ENCODE measurements at regions not wholly inside any gene's neighbourhood (a gene's known extent, or its start where the extent isn't known, plus 50 kb on each side); places are given as distances from the start of the nearest gene placed in this dataset.
"Not testable (repeated sequence)": the region's sequence is repeated elsewhere in the genome, so short reads cannot be mapped to it uniquely, and the experiment has no call there.

DNA sequence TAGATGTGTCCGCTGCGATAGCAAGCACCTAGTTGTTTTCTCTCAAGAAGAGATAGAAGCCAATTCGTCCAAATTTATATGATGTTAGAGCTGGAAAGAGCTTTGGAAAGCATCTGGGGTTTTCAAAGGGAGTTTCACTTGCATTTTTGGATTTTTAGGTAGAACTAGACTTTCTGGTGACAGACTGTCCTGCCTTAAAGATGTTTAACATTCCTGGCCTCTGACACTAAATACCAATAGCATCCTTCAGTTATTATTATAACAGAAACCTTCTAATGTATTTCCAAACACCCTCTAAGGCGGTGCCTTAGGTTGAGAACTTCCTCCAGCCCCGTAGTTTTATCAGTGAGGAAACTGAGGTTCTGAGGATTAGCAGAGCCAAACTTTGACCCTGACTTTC, 305.3 kb downstream of the SATB1 start:
- peak; percentile 42 for DNase-seq

DNA sequence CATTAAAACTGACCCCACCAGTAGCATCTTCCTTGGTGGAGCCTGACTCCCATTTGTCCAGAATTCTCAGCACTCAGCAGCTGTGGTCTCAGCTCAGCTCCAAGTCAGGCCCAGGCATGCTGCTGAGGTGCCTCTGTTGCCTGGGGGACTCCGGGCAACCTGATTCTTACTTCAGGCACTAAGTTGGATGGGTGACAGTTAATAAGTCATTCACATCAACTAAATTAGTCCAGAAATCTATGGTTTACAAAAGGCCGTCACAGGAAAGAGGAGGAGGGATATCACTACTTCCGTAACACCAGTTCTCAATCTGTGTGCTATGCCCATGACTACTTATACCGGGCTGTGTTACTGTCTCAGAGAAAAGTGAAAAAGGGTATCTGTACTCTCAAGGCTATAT, 310.2 kb downstream of the SATB1 start:
- no peak for DNase-seq

DNA sequence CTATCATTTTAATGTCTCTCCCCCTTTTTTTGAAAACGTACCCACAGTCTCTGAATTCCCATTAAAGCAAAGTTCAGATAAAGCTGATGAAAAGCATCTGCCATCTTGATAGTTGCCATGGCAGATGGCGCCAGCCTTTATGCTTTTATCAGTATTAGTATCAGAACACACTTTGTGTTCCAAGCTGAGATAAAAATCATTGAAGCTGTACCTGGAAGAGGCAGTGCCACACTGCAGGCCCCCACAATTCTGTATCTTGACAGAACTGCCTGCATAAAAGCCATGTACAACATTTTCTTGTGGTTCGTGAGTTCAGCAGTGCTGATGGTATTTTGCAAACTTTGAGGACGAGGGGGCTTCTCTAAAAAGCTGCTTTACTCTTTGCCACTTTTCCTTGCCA, 311.7 kb downstream of the SATB1 start:
- no peak for DNase-seq

DNA sequence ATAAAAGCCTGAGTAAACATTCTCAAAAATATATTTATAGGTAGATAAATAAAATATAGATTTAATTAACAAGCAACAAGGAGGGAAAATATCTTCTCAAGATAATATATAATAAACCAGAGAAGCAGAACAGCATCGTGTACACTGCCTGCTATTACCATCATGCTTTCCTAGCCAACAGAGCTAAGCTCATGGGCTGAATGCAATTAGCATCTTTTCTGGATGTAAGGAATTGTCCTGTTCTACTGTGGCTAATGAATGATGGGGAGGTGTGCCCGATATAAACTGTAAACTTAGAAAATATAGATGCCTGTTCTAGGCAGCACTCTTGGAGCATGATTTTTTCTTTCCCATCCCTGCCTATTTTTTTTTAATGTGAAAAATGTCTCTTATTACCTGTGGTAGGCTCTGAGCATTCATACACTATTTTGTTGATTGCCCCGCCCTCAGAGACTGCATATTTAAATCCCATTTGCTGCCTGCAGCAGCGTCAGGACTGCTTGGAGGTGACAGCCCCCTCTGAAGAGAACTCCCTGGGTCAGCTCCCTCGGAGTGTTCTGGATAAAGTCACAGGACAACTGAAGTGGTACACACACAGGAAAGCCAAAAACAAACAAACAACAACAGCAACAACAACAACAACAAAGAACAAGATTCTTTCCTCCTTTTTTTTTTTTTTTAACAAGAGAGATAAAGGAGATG, 312.3 kb downstream of the SATB1 start:
- no peak for DNase-seq

DNA sequence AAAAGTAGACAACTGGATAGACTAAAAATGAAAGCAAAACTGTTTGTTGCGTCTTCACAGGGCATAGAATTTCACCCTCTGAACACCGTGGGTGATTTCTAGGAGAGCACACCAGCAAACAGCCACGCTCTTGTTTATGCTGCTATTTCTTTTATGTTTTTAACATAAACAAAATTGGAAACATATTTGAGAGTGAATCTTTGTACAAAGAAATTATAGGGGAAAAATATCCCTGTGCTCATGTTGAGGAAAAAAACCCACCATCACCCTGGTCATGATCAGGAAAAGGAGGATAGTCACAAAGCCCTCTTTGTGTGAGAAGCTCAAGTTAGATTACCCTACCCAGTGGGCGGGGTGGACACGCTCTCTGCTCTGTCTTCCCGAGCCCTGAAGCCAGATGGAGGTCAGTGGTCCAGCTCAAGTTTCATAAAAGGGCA, 313.3 kb downstream of the SATB1 start:
- DNase-seq: peak; percentile 56

DNA sequence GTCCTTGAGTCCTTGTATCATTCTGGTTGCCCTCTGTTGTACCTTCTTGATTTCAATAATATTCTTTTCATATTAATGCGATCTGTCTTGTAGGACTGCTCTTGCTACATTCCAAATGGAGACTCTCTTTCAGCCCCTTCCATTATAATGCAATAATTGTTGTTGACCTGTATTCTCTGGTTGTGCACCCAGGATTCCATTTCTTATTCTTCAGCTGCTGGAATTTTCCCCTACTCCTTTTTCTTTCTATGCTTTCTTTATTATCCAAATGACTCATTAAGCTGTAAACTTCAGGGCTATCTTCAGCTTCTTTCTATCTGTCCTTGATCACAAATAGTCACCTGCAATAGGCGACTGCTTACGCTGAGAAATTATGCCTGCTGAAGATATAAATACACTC, 321.5 kb downstream of the SATB1 start:
- DNase-seq: no peak

DNA sequence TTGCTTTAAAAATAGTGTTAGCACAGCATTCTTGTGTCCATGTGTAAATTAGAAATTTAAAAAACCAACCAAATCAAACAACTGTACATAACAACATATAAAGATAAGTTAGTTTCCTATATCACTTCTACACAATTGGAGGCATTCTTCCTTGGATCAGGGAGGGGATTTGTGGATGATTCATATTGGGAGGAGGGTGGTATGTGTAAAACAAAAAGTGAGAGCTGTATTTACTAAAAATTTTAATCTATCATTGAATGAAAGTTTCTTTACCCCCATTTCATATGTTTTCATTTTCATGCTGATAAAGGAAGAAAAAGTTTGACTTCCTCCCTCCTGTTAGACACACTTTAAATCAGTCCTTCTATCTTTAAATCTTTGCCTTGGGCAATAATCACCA, 325.0 kb downstream of the SATB1 start:
- DNase-seq: peak; percentile 44

DNA sequence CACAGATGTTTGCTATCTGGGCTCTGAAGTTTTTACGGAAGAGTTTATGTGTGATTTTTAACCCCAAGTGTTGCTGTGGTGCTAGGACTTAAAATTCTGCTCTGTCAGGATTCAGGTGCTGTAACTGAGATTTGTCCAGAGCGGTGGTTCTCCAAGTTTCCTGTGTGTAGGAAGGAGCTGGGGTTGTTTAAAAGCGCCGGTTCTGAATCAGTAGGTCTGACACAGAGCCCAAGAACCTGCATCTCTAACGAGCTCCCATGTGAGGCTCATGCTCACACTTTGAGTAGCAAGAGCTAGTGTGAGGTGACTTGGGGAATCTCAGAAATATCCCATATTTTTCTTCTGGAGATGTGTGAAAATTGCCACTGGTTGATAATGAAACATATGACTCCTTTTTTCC, 325.5 kb downstream of the SATB1 start:
- DNase-seq: peak; percentile 43

DNA sequence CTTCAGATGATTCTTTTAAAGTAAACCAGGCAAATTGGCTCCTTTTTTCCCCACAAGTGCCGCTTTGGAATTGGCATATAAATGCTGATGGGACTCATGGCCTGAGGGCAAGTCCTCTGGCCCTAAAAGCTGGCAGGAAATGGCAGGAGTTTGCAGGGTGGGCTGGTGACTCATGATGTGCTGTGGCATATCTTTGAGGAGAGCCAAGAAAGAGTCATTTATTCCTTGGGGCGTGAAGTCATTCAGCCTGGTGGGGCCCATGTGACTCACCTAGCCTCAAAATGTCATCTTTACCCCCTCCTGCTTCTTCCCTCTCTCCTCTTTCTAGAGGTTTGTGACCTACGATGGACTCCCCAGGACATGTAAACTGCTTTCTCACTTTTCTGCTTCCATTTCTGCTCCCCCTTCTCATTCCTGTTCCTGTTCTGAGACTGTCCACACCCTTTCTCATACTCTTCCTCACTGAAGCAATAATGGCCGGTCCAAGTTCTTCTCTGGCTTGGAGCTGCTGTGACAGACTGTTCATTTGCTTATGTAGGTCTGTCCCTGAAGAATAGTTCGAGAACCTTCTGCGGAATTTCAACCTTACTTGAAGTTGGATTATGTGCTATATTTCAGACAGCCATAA, 326.1 kb downstream of the SATB1 start:
- DNase-seq: peak; percentile 98

DNA sequence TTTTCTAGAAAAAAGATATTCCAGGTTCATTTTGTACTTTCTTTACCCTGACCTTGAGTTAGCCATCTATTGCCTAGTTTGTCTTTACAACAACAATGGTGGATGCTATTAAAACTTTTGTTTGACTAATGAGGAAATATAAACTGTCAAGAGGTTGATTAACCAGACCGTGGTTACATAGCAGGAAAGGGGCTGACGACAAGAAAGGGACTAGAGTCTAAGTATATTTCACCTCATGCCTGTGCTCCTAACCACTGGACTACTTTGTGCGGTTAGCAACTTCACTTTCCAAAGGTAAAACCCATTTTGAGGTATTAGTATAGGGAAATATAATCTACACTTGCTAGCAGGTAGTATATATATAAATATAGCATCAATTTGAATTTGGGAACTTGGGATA, 327.1 kb downstream of the SATB1 start:
- no peak for DNase-seq

DNA sequence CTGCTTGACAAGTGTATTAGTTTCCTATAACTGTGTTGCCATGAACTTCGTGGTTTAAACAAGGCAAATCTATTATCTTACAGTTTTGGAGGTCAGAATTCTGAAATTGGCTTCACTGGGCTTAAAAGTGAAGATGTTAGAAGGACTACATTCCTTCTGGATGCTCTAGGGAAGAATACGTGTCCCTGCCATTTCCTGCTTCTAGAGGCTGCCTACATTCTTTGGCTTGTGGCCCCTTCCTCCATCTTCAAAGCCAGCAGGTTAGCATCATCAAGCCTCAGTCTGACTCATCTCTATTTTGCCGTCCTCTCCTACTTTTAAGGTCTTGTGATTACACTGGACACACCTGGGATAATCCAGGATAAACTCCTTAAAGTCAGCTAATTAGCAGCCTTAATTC, 327.7 kb downstream of the SATB1 start:
- no peak for DNase-seq

DNA sequence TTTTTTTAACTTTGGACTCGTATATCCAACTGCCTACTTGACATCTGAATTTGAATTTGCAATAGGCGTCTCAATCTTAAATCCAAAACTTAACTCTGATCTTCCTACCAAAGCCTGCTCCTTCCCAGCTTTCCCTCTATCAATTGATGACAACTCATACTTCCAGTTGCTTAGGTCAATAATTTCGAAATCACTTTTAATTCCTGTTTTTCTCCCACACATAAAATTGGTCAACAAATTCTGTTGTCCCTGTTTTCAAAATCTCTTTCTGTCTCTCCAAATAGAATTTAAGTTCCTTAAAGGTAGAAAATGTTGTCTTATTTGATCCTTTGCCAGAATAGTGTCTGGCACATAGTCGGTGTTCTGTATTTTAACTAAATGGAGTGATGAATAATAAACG, 332.4 kb downstream of the SATB1 start:
- no peak for DNase-seq

DNA sequence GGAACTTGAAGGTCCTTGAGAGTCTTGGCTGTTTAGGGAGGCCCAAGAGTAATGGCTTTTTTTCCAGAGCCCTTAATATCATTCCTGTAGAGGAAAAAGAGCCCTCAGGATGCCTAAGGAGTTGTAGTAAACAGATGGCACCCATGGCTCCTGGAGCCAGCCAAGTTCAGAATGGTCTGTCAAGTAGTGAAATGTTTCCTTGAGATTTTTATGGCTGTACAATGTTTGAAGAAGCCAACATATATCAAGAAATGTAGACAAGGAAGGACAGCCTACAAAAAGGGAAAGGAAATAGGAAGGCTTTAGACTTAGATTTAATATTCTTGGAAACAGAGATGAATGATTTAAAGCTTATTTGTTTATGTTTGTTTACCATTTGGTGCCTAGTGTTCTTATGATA, 334.8 kb downstream of the SATB1 start:
- DNase-seq: no peak

DNA sequence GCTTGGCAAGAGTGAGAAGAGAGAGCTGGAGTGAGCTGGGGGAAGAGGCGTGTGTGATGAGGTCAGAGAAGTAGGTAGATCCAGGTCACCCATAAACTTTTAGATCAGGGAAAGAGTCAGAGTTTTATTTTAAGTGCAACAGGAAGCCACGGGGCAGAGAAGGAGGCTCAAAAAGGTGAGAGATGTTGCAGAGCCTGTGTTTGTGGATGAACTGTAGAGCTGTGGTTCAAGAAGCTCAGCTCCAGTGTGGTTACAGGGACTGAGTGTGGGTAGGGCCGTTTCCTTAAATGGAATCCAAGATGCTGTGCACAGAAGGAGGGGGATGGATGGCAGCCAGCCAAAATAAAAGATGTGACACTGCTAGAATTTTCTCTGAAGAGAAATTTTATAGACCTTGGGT, 337.2 kb downstream of the SATB1 start:
- DNase-seq: no peak

DNA sequence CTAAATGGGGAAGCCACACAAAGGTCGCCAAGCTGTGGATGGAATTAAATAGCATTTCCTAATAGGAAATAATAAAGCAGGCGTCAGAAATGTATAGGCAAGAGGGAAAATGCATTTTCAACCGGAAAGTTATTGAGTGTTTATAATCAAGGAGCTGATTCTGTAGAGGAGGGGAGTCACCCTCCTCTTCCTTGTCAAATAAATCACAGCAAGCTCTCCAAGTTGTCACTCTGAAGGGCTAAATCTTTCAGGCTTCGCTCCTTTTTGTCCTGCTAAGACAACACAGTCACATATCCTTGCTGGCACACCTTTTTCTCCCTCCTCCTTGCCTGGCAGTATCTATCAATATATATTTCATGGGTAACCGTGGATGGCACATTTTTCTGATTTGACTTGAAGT, 338.4 kb downstream of the SATB1 start:
- no peak for DNase-seq

DNA sequence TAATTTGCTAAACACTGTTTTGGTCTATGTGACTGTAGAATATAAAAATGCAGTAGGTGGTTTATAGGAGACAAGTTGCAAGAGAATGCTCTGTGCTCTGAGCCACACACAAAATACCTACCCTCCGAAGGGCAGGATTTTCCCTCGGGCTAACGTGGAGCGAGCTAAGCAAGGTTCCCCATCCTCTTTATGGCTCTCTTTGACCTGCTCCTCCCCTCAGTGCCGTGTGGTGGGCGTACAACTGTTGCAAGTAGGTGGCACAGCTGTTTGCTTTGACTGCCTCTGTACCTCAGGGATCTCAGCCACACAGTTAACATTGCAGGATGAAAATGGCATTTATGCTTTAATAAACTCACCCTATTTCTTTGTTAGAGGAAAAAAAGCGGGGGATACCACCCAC, 339.1 kb downstream of the SATB1 start:
- no peak for DNase-seq

DNA sequence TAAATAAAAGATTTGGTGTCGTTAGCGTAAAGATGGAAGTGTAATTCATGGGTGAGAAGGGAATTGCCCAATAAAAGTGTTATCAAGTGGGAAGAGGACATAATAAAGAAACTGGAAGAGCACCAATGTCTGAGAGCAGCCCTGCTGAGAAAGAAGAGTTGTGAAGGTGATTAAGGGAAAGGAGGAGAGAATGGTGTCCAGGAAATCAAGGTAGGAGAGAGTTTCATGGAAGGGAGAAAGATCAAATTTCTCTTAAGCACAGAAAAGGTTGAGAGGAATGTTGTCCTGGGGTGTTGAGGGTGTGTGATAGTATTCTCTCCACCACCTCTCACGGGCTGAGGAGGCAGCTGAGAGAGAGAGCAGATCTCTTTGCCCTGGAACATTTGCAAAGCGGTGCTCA, 339.7 kb downstream of the SATB1 start:
- no peak for DNase-seq

DNA sequence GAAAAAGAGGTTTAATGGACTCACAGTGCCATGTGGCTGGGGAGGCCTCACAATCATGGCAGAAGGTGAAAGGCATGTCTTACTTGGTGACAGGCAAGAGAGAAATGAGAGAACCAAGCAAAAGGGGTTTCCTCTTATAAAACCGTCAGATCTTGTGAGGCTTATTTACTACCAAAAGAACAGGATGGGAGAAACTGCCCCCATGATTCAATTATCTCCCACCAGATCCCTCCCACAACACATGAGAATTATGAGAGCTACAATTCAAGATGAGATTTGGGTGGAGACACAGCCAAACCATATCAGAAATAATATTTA, 340.8 kb upstream of the TBC1D5 start:
- not testable (repeated sequence) for DNase-seq

DNA sequence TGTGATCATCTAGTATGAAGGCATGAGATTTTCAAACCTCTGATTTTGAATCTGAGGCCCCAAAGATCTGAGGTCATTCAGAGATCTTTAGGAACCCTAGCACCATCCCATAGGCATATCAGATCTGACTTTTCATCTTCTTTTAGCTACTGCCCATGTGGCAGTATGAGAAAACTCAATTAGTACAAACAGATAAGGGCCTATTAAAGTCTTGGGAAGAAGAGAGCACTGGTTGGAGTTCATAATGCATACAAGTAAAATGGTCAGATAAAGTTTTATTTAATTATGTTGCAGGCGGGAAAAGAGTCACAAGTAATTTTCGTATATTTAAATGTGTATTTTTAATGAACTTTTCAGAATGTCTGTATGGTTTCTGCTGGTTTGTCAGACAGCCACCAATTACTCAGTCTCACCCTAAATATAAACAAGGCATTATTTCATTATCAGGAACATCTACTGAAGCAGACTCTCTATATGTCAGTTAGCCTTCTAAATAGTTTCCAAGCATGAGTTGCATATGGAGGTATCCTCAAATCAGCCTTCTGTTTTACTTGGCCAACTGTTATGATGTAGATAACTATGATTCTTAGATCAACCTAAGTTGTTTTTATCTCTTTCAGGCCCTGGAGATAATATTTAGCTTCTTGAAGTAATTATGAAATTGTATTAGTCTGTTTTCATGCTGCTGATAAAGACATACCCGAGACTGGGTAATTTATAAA, 340.3 kb upstream of the TBC1D5 start:
- DNase-seq: no peak

DNA sequence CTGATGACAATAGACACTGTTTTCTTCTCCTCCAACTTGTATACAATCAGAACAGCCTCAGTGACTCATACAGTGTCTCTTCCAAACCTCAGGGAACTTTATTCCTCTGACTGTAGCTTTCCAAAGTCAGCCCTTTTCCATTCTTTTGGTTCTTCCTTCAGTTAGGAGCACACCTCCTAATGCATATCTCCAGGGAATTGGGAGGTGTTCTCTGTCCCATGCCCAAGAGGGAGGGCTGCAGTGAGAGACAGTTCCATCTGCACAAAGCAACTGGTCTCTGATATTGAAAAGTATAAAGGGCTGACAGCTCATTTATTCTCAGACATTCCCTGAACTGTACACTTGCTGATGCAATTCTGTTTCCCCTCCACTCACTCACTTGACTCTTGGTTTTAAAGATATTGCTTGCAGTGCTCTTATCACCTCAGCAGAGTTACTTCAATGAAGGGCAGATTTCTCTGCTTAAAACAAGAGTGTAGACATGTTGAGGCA, 337.8 kb upstream of the TBC1D5 start:
- DNase-seq: peak; percentile 32

DNA sequence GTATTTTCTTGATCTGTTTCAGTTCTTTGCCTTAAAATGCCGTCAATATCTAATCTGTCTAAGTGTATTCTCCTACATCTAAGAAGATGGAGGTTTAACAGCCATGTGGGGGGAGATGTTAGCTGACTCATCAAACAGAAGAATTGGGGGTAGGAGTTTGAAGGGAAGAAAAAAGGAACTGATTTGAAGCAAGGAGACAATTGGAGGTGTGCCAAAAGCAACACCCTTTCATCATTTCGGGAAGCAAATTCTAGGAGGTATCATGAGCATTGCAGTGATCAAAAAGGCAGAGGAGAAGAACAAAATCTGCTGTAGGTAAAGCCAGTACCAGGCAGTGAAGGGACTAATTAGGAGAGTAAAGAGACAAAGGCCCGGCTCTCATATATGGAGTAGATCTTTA, 337.3 kb upstream of the TBC1D5 start:
- peak; percentile 34 for DNase-seq

DNA sequence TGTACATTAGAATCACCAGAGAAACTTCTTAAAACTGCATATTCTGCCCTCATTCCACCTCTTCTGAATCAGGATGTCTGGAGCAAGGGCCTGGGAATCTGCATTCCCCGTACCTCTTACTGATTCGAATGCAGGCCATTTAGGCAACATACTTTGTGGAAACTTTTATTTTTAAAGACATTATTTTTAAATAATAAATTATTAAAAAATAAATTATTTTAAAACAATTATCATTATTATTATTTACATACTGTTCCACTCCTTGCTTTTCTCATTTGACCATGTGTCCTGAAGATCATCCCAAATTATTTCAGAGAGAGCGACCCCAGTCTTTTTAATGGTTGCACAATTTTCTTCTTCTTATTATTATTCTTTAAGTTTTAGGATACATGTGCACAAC, 336.6 kb upstream of the TBC1D5 start:
- no peak for DNase-seq

DNA sequence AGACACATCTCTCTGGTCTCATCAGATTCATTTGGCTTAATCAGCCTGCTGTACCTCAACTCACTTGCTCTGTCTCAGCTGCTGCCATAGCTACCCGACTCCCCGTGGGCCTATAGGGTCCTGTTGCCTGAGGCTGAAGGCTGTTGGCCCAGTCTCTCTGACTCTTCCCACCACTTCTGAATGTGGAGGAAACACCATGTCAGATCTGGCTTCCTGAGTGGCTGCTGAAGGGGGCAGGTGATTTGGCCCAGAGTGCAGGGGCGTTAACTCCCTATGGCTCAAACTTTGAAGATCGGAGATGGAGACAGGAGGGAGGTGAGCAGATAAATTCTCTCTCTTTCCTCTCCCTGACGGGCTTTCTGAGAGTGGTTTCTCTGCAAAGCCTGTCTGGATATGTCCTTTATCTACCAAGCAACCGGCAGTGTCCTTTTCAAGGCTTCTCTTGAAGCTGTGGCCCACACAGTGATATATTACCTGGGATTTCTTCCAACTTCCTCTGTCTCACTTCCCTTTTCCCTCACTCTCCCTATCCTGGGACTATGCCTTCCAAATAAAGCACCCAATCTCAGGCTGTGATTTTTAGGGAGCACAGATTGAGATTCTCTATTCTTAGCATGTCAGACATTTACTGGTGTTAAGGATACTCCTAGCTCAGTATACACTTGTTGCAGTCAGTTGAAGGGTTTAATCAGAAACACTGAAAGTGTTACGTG, 334.9 kb upstream of the TBC1D5 start:
- DNase-seq: no peak

DNA sequence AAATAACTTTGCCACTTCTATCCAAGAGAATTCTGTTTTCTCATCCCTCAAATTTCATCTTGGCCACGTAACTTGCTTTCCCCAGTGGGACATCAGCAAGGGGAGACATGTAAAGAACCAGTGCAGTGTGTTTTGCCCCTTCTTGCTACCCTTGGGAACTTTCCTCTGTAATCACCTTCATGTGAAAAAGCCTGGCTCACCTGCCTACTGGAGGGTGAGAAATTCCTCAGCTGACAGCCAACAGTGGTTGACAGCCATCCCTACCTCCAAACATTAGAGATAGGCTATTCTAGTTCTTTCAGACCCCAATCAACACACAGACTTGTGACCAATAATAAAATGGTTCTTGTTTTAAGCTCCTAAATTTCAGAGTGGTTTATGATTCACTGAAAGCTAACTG, 333.9 kb upstream of the TBC1D5 start:
- no peak for DNase-seq

Data from EL (cell line).